ENCODE measurements at regions not wholly inside any gene's neighbourhood (a gene's known extent, or its start where the extent isn't known, plus 50 kb on each side); places are given as distances from the start of the nearest gene placed in this dataset.
"Not testable (repeated sequence)": the region's sequence is repeated elsewhere in the genome, so short reads cannot be mapped to it uniquely, and the experiment has no call there.

GRCh38 chr17:22044706-22045246 lies 352.5 kb downstream of the KCNJ18 start:
- not testable (repeated sequence) for DNase-seq

- DNase-seq, result not testable (repeated sequence)
These were observed 355.2 kb downstream of the KCNJ18 start for GRCh38 chr17:22047521-22047920.

- not testable (repeated sequence) for DNase-seq
These were observed 355.9 kb downstream of the KCNJ18 start for GRCh38 chr17:22048226-22048625.

GRCh38 chr17:22050766-22051165 lies 358.4 kb downstream of the KCNJ18 start:
- DNase-seq, result not testable (repeated sequence)

GRCh38 chr17:22052715-22053114 lies 360.4 kb downstream of the KCNJ18 start:
- DNase-seq, result not testable (repeated sequence)

DNA sequence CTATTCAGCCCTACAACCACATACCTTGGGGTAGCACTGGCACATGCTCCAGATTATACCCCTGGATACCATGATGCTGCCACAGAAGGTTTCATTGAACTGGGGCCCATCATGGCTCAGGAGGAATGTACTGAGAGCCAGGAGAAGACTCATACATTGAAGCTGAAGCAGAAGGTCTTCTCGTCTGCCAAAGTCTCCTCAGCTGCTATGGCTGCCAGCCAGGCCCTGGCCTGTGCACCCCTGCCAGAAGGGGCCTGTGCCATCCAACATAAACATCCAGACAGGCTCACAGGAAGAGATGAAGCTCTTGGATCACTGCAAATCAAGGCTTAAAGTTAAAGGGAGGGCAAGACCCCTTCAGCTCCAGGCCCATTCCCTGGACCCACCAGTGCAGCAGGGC lies 364.2 kb downstream of the KCNJ18 start:
- DNase-seq, result not testable (repeated sequence)

DNA sequence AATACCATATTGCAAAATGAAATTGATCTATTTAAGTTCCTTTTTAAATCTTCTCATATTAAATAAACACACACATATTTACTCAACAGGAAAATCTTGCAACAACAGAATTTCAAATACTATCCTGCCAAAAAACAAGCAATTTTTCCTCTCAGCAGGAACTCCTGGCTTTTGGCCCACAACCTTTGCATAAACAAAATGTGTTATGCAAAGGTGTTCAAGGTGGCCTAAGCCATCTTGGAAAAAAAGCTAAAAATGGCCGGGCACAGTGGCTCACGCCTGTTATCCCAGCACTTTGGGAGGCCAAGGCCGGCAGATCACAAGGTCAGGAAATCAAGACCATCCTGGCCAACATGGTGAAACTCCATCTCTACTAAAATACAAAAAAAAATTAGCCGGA lies 383.6 kb downstream of the KCNJ18 start:
- not testable (repeated sequence) for DNase-seq

DNA sequence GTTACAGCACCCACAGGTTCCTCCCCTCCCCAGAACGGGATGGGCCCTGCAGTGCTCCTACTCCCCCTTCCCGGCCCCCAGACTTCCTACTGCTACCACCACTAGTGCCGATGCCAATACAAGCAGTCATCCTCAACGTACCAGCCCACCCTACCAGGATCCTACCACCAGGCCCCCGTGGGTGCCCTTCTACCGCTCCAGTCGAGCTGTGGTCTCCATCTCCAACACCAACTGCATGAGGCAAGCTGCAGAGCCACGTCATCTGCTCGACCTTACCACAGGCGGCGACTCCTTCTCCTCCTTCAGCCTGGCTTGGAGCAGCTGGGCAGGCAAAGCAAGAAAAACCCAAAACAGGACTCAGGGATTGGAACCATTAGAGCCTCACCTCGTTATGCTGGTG lies 396.3 kb downstream of the KCNJ18 start:
- not testable (repeated sequence) for DNase-seq

DNA sequence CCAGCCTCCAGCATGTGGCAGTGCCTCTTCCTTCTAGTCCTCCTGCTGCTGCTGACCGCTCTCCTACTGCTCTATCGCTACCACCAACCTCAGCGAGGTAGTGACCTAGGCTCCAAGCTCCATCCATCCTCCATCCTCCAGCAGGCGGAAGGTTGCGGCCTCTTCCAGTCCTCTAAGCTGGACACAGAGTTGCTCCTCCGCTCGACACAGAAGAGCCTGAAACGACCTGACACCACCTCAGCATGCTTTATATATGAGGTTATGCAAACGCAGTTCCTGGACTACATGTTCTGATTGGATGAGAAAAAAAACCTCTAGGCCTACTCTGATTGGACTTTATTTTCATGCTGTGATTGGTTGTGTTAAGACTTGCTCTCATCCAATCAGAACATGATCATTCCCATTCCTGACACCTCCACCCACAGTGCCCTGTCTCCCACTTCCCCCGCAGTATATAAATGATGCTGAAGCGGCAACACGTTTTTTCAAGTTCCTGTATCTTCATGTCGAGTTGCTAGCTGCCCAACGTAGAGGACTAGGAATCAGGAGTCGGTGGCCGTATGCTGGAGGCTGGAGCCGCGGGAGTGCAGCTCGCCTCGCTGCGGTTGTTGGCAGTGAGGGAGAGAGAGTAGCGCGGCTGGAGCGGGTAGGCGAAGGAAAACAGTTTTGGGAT lies 398.1 kb downstream of the KCNJ18 start:
- no peak for DNase-seq

DNA sequence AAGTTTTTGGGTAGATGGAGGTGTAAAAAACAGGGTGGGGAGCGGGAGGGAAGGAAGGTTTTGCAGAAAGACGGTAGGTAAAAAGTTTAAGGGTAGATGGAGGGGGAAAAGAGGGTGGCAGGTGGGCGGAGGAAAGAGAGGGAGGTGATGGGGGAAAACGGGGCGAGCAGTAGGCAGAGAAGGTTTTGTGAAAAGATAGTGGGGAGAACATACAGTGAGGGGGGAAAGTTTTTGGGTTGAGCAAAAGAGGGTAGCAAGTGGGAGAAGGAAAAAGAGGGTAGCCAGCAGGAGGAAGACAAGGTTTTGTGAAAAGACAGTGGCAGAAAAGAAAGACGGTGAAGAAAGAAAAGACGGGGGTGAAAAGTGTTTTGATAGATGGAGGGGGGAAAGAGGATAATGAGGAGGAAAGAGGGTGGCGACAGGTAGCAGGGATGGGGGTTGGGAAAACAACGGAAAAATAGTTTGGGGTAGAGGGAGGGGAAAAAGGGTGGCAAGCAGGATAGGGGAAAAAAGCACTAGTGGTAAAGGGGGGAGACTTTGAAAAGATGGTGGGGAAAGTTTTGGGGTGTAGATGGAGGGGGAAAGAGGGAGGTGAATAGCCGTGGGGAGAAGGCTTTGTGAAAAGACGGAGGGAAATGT lies 398.8 kb downstream of the KCNJ18 start:
- not testable (repeated sequence) for DNase-seq

DNA sequence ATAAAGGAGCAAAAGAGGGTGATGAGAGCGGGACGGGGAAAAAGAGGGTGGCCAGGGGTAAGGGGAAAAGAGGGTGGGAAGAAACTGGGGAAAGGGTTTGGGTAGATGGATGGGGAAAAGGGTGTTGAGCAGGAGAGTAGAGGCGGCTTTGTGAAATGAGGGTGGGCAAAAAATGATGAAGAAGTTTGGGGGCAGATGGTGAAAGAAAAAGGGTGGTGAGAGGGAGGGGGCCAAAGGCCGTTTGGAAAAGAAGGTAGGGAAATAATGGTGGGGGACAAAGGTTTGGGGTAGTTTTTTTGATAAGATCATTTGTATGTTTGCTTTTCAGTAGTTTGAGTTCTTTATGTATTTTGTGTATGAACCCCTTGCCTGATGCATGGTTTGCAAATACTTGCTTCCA lies 399.5 kb downstream of the KCNJ18 start:
- not testable (repeated sequence) for DNase-seq

- not testable (repeated sequence) for DNase-seq
These were observed 403.1 kb downstream of the KCNJ18 start for GRCh38 chr17:22095414-22095813.

DNA sequence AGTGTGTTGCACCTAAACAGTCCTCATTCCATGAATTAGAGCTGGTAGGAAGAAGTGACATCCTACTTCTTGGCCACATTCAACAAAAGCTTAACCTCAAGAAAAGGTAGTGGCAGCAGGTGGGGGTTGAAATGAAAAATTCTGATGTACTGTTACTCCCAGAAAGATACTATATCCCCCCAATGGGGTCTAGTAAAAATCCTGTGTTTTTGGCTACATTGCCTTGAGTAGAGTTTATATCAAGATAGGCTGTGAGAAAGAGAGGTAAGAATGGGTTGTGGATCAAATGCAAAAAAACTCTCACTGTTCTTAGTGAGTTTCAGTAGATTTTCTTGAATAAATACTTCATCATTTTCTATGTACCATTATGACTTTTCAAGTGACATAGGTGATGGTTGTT lies 407.3 kb downstream of the KCNJ18 start:
- DNase-seq, result not testable (repeated sequence)

- DNase-seq, result no peak
These were observed 409.9 kb downstream of the KCNJ18 start for GRCh38 chr17:22102177-22102576.

- DNase-seq, result not testable (repeated sequence)
These were observed 424.4 kb downstream of the KCNJ18 start for GRCh38 chr17:22116720-22117119.

DNA sequence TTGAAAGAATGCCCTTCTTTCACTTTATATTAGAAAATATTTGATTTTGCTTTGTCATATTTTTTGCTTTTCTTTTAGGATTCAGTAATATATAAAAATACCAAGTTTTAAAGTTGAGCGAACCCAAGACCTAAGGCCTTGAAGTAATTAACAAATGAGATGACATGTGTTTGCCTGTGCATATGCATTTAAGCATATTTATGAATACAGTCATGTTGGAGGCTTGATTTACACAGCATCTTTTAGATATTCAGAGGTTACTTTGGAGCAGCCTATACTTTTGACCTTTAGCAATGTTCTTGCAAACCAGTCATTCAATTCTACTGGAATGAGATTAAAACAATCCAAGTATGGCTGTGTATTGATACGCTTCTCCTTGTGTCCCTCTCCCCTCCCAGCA lies 425.1 kb downstream of the KCNJ18 start:
- DNase-seq, result not testable (repeated sequence)

- not testable (repeated sequence) for DNase-seq
These were observed 426.7 kb downstream of the KCNJ18 start for GRCh38 chr17:22119016-22119415.

DNA sequence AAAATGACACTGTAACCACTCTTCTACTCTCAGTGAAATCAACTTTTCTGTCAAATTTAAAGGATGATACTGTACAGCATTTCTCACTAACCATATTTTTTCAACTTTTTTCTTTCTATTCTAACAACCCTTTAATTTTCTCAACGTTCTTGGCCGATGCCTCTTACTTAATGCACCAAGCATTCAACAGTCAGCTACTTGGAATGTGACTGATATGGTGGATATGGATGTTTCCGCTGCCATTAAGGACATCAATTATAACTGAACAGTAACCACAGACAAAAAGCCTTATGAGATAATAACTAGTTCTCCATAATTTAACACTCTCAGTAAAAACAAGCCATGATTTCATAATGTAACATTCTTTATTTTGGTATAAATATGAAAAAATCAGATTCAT lies 427.4 kb downstream of the KCNJ18 start:
- not testable (repeated sequence) for DNase-seq

DNA sequence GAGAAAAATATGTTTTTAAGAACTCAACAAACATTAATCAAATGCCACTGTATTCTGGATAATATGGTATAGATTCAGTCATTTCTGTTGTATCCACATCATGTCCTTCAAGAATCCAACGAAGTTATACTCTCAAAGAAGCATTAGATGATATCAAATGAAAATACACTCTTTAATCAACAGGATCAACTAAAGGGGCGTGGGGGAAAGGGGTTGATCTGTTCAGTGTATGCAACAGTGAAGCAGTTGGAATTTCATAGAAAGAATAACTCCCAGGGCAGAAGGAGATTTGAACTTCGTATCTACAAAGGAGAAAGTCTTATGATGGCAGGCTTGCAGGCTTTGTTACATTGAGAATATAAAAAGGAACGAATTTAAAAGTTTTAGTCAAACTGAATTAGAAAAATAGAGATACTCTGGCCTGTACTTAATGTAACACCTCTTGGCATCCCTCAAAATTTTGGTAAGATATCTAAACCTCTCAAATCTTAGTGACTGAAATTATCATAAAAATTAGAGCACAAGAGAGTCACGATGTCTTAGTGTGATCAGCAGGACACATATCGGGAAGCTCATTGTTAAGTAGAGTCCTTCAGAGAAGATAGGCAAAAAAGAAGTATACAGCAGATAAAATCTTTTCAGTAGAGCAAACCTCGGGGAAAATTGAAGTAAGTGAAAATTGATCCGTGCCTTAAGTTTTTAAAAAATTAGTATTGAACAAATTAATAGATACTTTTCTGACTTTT lies 431.4 kb downstream of the KCNJ18 start:
- DNase-seq, result no peak

DNA sequence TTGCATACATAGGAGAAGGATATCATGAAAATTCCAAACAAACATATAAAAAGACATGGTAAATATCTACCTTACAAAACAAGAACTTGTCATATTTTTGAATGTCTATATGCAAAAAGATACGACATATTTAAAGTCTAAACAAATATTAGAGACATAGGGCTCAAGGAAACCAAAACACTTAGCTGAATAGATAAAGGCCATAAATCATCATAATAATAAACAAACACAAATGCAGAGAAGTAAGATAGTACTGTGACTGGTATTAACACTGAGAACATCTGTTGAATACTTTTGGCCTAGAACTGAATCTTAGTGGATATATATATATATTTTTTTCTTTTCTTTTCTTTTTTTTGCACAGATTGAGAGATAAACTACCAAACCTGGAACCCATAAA lies 435.8 kb downstream of the KCNJ18 start:
- DNase-seq, result no peak

GRCh38 chr17:22128723-22129122 lies 436.4 kb downstream of the KCNJ18 start:
- DNase-seq, result no peak

DNA sequence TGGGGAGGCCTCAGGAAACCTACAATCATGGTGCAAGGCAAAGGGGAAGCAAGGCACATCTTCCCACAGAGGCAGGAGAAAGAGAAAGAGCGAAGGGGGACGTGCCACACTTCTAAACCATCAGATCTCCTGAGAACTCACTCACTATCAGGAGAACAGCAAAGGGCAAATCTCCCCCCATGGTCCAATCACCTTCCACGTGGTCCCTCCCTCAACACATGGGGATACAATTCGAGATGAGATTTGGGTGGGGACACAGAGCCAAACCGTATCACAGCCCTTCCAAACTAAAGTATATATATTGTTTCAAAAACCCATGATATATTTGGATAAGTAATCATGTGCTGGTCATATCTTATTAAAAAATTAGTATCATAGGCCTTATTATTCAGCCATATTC lies 437.6 kb downstream of the KCNJ18 start:
- DNase-seq, result not testable (repeated sequence)

DNA sequence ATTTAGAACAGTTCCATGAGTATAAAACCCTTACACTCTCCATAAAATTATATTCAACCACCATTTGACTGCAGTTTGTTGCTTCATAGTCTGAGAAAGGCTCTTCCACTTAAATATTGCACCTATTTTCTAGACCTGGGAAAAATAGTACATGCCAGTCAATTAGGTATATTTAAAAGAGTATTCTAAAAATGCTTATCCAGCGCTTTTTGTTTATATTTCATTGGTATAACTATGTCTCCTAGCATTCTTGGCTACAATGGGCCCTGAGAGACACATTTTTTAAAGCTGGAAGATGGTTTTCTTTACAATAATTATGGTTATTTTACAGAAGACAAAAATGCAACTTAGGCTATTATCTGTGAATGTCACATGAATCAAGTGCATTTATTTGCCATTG lies 439.4 kb downstream of the KCNJ18 start:
- no peak for DNase-seq

Data from DMS 273 treated with DMSO at 0.1 percent for 48 hours (cell line).